NOMO-1 treated with DMSO at 0.1 percent for 48 hours (cell line): ENCODE measurements at regions not wholly inside any gene's neighbourhood (a gene's known extent, or its start where the extent isn't known, plus 50 kb on each side); places are given as distances from the start of the nearest gene placed in this dataset.
"Not testable (repeated sequence)": the region's sequence is repeated elsewhere in the genome, so short reads cannot be mapped to it uniquely, and the experiment has no call there.

Source experiments
- DNase-seq: peaks from one replicate; lab custom pipeline; 2025; ENCODE audit not compliant: unreplicated experiment; lab: John Stamatoyannopoulos, UW

- DNase-seq = peak; percentile 25
Observed at GRCh38 chr11:22920939-22921565, 60.8 kb upstream of the CCDC179 start.

DNA sequence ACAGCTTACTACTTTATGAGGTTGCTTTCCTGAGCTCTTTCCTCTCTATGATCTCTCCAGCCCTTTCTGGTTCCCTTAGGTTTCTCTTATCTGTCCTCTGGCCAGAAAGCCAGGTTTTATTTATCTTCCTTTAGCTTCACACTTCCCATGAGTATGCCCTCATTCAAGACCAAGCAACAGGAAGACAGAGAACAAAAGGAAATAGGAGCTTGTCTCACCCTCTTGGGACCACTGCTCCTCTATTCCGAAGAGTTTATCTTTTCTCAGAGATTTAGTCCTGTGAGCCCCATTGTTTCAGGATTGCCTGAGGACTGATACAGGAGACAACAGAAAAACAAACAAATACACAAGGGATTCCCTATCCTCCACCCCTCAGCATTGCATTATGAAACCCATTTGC lies 62.4 kb upstream of the CCDC179 start:
- DNase-seq = no peak

DNA sequence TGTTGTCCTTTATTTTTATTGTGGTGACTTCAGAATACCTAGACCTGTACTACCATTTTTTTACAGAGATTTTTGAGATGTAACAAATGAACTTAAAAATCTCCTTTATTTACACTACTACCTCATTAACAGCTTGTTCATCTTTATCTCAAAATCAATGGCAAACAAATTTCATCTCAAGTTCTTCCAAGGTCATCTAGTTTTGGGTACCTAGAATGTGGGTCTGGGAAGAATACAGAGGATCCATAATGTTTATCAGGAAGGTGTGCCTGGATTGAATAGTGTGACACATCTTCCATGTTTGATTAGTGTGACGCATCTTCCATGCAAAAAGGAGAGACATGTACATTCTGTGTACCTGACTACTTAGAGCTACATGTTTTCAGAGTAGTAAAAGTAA lies 63.3 kb upstream of the CCDC179 start:
- no peak for DNase-seq

- no peak for DNase-seq
Observed at GRCh38 chr11:22926341-22926740, 66.1 kb upstream of the CCDC179 start.

GRCh38 chr11:22927793-22928192 lies 67.5 kb upstream of the CCDC179 start:
- no peak for DNase-seq

- DNase-seq = no peak
Observed at GRCh38 chr11:22928207-22928917, 68.1 kb upstream of the CCDC179 start.

DNA sequence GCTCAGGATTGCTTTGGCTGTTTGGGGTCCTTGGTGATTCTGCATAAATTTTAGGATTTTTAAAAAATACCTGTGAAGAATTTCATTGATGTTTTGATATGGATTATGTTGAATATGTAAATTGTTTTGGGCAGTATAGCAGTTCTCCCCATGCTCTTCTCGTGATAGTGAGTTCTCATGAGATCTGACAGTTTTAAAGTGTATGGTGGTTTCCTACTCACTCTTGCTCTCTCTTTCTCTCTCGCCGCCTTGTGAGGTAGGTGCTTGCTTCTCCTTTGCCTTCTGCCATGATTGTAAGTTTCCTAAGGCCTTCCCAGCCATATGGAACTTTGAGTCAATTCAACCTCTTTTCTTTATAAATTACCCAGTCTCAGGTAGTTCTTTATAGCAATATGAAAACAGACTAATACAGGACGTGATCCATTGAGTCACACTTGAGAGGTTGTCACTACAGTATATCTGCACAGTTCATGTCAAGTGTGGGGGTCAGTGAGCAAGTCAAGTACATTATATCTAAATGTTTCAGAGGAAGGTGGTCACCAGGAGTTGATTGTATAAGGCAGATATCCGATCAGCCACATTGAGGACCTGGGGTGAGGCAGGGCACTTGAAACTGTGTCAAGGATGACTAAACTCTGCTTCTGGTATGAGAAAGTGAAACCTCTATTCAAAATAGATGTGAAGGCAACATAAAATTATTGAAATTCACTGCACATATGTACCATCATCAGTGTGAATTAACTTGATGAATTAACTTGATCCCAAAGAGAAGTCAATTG lies 70.7 kb upstream of the CCDC179 start:
- DNase-seq = no peak

DNA sequence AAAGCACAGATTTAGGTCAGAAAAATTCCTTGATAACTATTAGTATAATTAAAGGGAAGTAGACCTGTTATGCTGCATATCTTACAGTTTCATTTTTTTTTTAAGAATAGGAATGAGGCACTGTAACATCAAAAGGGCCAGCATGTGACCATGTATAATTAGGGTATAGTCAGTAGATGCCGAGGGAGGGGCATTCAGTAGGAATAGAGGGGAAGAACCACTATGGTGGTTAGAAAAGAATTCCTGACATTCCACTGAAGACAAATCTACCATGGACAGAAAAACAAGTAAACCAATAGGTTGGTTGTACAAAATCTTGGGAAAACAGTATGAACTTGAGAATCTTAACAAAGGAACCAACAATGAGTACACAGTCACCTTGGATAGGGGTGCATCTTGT lies 78.4 kb upstream of the CCDC179 start:
- no peak for DNase-seq

- not testable (repeated sequence) for DNase-seq
Observed at GRCh38 chr11:22941544-22941943, 81.3 kb upstream of the CCDC179 start.

- no peak for DNase-seq
Observed at GRCh38 chr11:22957786-22958185, 97.5 kb upstream of the CCDC179 start.

DNA sequence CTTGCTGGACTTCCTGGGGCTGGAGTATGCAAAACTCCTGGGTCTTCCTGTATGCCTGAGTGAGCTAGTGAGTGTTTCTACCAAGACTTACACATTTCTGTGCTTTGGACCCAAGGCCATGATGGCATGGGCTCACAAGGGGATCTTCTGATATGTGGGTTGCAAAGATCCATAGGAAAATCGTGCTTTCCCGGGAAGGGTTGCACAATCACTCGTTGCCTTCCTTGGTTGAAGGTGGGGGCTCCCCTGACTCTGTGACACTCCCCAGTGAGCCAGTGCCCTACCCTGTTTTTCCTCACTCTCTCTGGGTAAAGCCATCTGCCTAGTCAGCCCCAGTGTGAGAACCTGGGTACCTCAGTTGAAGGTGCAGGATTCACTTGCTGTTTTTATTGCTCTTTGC lies 114.0 kb upstream of the CCDC179 start:
- DNase-seq = no peak

GRCh38 chr11:22976146-22976545 lies 115.9 kb upstream of the CCDC179 start:
- DNase-seq = peak; percentile 26

GRCh38 chr11:22982903-22983302 lies 122.6 kb upstream of the CCDC179 start:
- DNase-seq = no peak

DNA sequence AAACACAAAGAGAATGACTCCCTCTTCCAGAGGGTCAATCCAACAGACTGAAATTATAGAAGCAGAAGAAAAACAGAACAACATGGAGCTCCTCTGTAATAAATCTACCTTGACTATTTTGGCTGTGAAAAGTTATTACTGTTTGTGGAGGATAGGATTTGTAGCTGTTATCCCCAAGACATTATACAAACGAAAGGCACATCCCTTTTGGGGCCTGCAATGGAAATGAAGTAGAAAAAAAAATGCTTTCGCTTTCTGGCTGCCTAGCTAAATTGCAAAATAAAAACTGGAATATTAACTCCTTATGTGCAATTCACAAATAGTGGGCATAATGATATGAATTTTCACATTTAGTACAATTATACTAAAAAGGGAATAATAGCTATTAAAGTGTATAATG lies 123.8 kb upstream of the CCDC179 start:
- DNase-seq = no peak

GRCh38 chr11:22989371-22989770 lies 129.1 kb upstream of the CCDC179 start:
- no peak for DNase-seq

DNA sequence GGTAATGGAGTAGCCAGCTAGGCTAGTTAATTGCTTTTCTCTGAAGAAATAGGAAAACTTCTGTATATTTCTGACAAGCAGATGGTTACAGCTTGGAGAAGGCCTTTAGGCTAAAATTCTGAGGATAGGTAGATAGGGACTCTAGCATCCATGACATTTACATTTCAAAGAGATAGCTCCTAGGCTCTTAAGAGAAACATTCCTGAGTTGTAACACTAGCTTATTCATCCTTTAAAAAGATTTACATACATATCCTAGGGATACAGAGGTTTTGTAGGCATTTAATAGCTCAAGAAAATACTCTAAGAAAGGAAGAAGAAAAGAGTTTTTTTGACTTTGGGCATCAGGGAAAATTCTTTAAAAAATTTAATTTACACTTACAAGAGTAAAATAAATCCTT lies 130.9 kb upstream of the CCDC179 start:
- DNase-seq = no peak

- no peak for DNase-seq
Observed at GRCh38 chr11:23006730-23007129, 146.5 kb upstream of the CCDC179 start.

DNA sequence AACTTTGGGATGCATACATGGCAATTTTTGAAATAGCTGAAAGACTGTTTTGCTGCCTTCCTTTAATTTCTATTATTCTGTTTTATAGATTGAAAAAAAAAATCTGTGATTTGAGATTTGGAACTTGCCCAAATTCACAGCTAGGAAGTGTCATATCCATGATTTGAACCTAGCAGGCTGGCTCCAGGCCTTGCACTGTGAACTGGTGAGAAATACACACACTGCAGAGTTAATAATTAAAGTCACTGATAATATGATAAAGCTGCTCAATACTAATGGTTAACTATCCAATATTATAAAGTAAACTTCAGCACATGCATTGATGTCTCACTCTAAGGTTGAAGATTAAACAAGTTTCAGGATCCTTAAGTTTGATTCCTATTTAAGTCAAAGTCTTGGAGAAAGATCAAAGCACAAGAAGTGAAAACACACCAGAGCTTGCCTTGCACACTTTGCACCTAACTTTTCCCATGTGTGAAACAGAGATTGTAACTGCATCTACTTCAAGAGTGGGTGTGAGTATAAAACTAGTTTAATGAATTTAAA lies 150.6 kb upstream of the CCDC179 start:
- DNase-seq = no peak

GRCh38 chr11:23012930-23013329 lies 152.7 kb upstream of the CCDC179 start:
- no peak for DNase-seq

- DNase-seq = no peak
Observed at GRCh38 chr11:23013509-23013908, 153.2 kb upstream of the CCDC179 start.

GRCh38 chr11:23021287-23021863 lies 161.1 kb upstream of the CCDC179 start:
- DNase-seq = no peak
